GM23248 (cell line): ENCODE measurements at regions not wholly inside any gene's neighbourhood (a gene's known extent, or its start where the extent isn't known, plus 50 kb on each side); places are given as distances from the start of the nearest gene placed in this dataset.

Experiments
- DNase-seq: peaks from one replicate; pipeline ENCODE4 v3.0.0-alpha.2; 2015
- H2AFZ ChIP-seq: fragments of 200-600 bp; sonication (generic); 2 replicates; pipeline ENCODE4 v1.6.1; 2016; ENCODE audit warnings: antibody characterized with exemption
- H3F3A ChIP-seq: fragments of 200-600 bp; sonication (generic); 2 replicates; pipeline ENCODE4 v1.6.1; 2016; ENCODE audit warnings: mild to moderate bottlenecking, antibody characterized with exemption, mixed run types; ENCODE audit not compliant: insufficient read depth
- H3K27ac ChIP-seq: fragments of 200-600 bp; sonication (generic); 2 replicates; pipeline ENCODE4 v1.5.1; 2016; ENCODE audit warnings: mild to moderate bottlenecking
- H3K27me3 ChIP-seq: fragments of 200-600 bp; sonication (generic); replicated peaks from 2 replicates; pipeline ENCODE4 v1.6.1; 2016; ENCODE audit warnings: mild to moderate bottlenecking; ENCODE audit not compliant: insufficient read depth
- H3K36me3 ChIP-seq: fragments of 200-600 bp; sonication (generic); 2 replicates; pipeline ENCODE4 v1.6.1; 2016; ENCODE audit warnings: low read depth, mild to moderate bottlenecking
- H3K4me1 ChIP-seq: fragments of 200-600 bp; sonication (generic); 2 replicates; pipeline ENCODE4 v1.6.1; 2016; ENCODE audit warnings: mild to moderate bottlenecking; ENCODE audit not compliant: insufficient read depth
- H3K4me2 ChIP-seq: fragments of 200-600 bp; sonication (generic); one replicate; pipeline ENCODE4 v1.6.1; 2016; ENCODE audit warnings: mild to moderate bottlenecking; ENCODE audit not compliant: unreplicated experiment
- H3K4me3 ChIP-seq: fragments of 200-600 bp; sonication (generic); 2 replicates; pipeline ENCODE4 v1.5.1; 2016; ENCODE audit warnings: mild to moderate bottlenecking
- H3K79me2 ChIP-seq: fragments of 200-600 bp; sonication (generic); 2 replicates; pipeline ENCODE4 v1.6.1; 2016; ENCODE audit warnings: mild to moderate bottlenecking; ENCODE audit not compliant: insufficient read depth
- H3K9ac ChIP-seq: fragments of 200-600 bp; sonication (generic); 2 replicates; pipeline ENCODE4 v1.6.1; 2016; ENCODE audit warnings: mild to moderate bottlenecking
- H3K9me2 ChIP-seq: fragments of 200-600 bp; sonication (generic); 2 replicates; pipeline ENCODE4 v1.6.1; 2016; ENCODE audit warnings: mixed run types, mild to moderate bottlenecking, moderate library complexity; ENCODE audit not compliant: insufficient read depth
- H3K9me3 ChIP-seq: fragments of 200-600 bp; sonication (generic); one replicate; pipeline ENCODE4 v1.6.1; 2017; ENCODE audit warnings: low read depth
- H4K20me1 ChIP-seq: fragments of 200-600 bp; sonication (generic); 2 replicates; pipeline ENCODE4 v1.6.0; 2016; ENCODE audit not compliant: insufficient read depth
- EZH2 ChIP-seq: fragments of 200-600 bp; sonication (generic); IDR thresholded peaks from 2 replicates; pipeline ENCODE4 v1.6.1; 2018; ENCODE audit warnings: antibody characterized with exemption, mild to moderate bottlenecking; ENCODE audit not compliant: insufficient read depth, poor library complexity, severe bottlenecking
- EZH2phosphoT487 ChIP-seq: fragments of 200-600 bp; sonication (generic); IDR thresholded peaks from 2 replicates; pipeline ENCODE4 v1.6.1; 2018; ENCODE audit warnings: antibody characterized with exemption, moderate library complexity, mild to moderate bottlenecking, low read depth; ENCODE audit not compliant: insufficient read depth
- WGBS, 2 experiments: methylation state at CpG; one replicate each; pipeline ENCODE4 v1.1.6; 2015 to 2017; ENCODE audit warnings: low lambda C conversion rate in 2 of 2, low coverage in 1 of 2; ENCODE audit errors: missing lambda C conversion rate in 2 of 2; 5-methylcytosine and 5-hydroxymethylcytosine counted together
- in situ Hi-C: fragments of 300-500 bp; cut with MboI; formaldehyde crosslinking; loops from 2 replicates; pipeline ENCODE4 v1.15.0; 2020

GRCh38 chr9:73543727-73544126 is 392.1 kb downstream of the ANXA1 start:
- H3K36me3 ChIP-seq = no peaks in the 10 kb centered on the region
- H3K79me2 ChIP-seq = no peaks in the 10 kb centered on the region
- H2AFZ ChIP-seq = no peak overlapping the region
- H3K9ac ChIP-seq = no peak overlapping the region
- no peak overlapping the region for H3K4me2 ChIP-seq
- in situ Hi-C loops = no loop called here
- no peaks in the 10 kb centered on the region for H3K9me2 ChIP-seq
- no peaks in the 10 kb centered on the region for H3K9me3 ChIP-seq
- H3K4me1 ChIP-seq = no peaks in the 10 kb centered on the region
- H3K4me3 ChIP-seq = no peak overlapping the region
- no peak for DNase-seq
- H4K20me1 ChIP-seq = no peaks in the 10 kb centered on the region
- H3K27me3 ChIP-seq = no peaks in the 10 kb centered on the region
- no peak overlapping the region for H3K27ac ChIP-seq
- TF ChIP-seq EZH2phosphoT487 (no peak), EZH2 (no peak)
- H3F3A ChIP-seq = no peaks in the 10 kb centered on the region

GRCh38 chr9:73548201-73548600 is 396.5 kb downstream of the ANXA1 start:
- Histone ChIP-seq H3K79me2 (no peaks in the 10 kb centered on the region), H3K36me3 (no peaks in the 10 kb centered on the region), H3K4me1 (no peaks in the 10 kb centered on the region), H3K4me3 (no peak overlapping the region), H3F3A (no peaks in the 10 kb centered on the region), H3K9me3 (no peaks in the 10 kb centered on the region), H3K4me2 (no peak overlapping the region), H2AFZ (no peak overlapping the region), H3K9me2 (no peaks in the 10 kb centered on the region), H3K27ac (no peak overlapping the region), H3K27me3 (no peaks in the 10 kb centered on the region), H3K9ac (no peak overlapping the region), H4K20me1 (no peaks in the 10 kb centered on the region)
- 15 to 24% methylated on average over 5 of the region's 5 CpGs for WGBS, 2 experiments
- TF ChIP-seq EZH2 = no peak
- no peak for TF ChIP-seq EZH2phosphoT487
- DNase-seq = no peak
- in situ Hi-C loops = no loop called here

GRCh38 chr9:73549991-73550390 is 398.3 kb downstream of the ANXA1 start:
- TF ChIP-seq EZH2phosphoT487 (no peak), EZH2 (no peak)
- H3K4me2 ChIP-seq = no peak overlapping the region
- no peak for DNase-seq
- H3K79me2 ChIP-seq = no peaks in the 10 kb centered on the region
- no peaks in the 10 kb centered on the region for H3K27me3 ChIP-seq
- H2AFZ ChIP-seq = no peak overlapping the region
- H3K27ac ChIP-seq = no peak overlapping the region
- H3K9me3 ChIP-seq = no peaks in the 10 kb centered on the region
- no peaks in the 10 kb centered on the region for H4K20me1 ChIP-seq
- H3K4me3 ChIP-seq = no peak overlapping the region
- H3K4me1 ChIP-seq = no peaks in the 10 kb centered on the region
- H3K9me2 ChIP-seq = no peaks in the 10 kb centered on the region
- in situ Hi-C loops = no loop called here
- H3K9ac ChIP-seq = no peak overlapping the region
- H3K36me3 ChIP-seq = no peaks in the 10 kb centered on the region
- H3F3A ChIP-seq = no peaks in the 10 kb centered on the region
- 6 to 9% methylated on average over 1 of the region's 1 CpG for WGBS, 2 experiments

GRCh38 chr9:73553295-73553694 is 401.6 kb downstream of the ANXA1 start:
- TF ChIP-seq EZH2phosphoT487 (no peak), EZH2 (no peak)
- Histone ChIP-seq H3K9ac (no peak overlapping the region), H3F3A (no peaks in the 10 kb centered on the region), H3K4me3 (no peak overlapping the region), H3K4me1 (no peaks in the 10 kb centered on the region), H3K9me2 (no peaks in the 10 kb centered on the region), H3K36me3 (no peaks in the 10 kb centered on the region), H4K20me1 (no peaks in the 10 kb centered on the region), H3K27me3 (no peaks in the 10 kb centered on the region), H3K79me2 (no peaks in the 10 kb centered on the region), H3K4me2 (no peak overlapping the region), H3K9me3 (no peaks in the 10 kb centered on the region), H2AFZ (no peak overlapping the region), H3K27ac (no peak overlapping the region)
- in situ Hi-C loops = no loop called here
- no peak for DNase-seq
- WGBS, 2 experiments = 22 to 25% methylated on average over 3 of the region's 3 CpGs

GRCh38 chr9:73558471-73558870 is 406.8 kb downstream of the ANXA1 start:
- H2AFZ ChIP-seq = no peak overlapping the region
- in situ Hi-C loops = no loop called here
- no peak overlapping the region for H3K9ac ChIP-seq
- no peak overlapping the region for H3K4me2 ChIP-seq
- H3K9me3 ChIP-seq = no peaks in the 10 kb centered on the region
- H3K9me2 ChIP-seq = no peaks in the 10 kb centered on the region
- no peaks in the 10 kb centered on the region for H3F3A ChIP-seq
- no peaks in the 10 kb centered on the region for H3K36me3 ChIP-seq
- H3K4me1 ChIP-seq = no peaks in the 10 kb centered on the region
- no peak for TF ChIP-seq EZH2
- no peak for TF ChIP-seq EZH2phosphoT487
- H3K4me3 ChIP-seq = no peak overlapping the region
- DNase-seq = no peak
- no peaks in the 10 kb centered on the region for H4K20me1 ChIP-seq
- H3K79me2 ChIP-seq = no peaks in the 10 kb centered on the region
- H3K27me3 ChIP-seq = no peaks in the 10 kb centered on the region
- no peak overlapping the region for H3K27ac ChIP-seq
